Stomach (tissue), 8 donors: ENCODE measurements at regions not wholly inside any gene's neighbourhood (a gene's known extent, or its start where the extent isn't known, plus 50 kb on each side); places are given as distances from the start of the nearest gene placed in this dataset.

Experiments used
- DNase-seq, 2 donors: peaks; one replicate each; pipeline versions ENCODE4 v3.0.0 to v3.0.0-alpha.2; 2013 to 2019
- H3K27ac ChIP-seq, 5 donors: fragments of 200-600 bp in 4 of 5; sonication (generic) in 4 of 5; one replicate each; pipeline ENCODE4 v1.5.1; 2013 to 2019; ENCODE audit warnings: mild to moderate bottlenecking in 1 of 5, moderate library complexity in 1 of 5
- H3K27me3 ChIP-seq, 3 donors: fragments of 200-600 bp; sonication (generic); one replicate each; pipeline ENCODE4 v1.5.1; 2017 to 2019; ENCODE audit warnings: mixed run types in 1 of 3
- H3K36me3 ChIP-seq, 4 donors: fragments of 200-600 bp; sonication (generic); 1 replicate in 3 of 4; 2 replicates in 1 of 4; pipeline ENCODE4 v1.5.1; 2016 to 2019
- H3K4me1 ChIP-seq, 4 donors: fragments of 200-600 bp; sonication (generic); one replicate each; pipeline ENCODE4 v1.5.1; 2016 to 2019
- H3K4me3 ChIP-seq, 4 donors: fragments of 200-600 bp; sonication (generic) in 3 of 4; one replicate each; pipeline ENCODE4 v1.5.1; 2016 to 2019; ENCODE audit warnings: mild to moderate bottlenecking in 1 of 4
- H3K9me3 ChIP-seq, 4 donors: fragments of 200-600 bp; sonication (generic); one replicate each; pipeline ENCODE4 v1.5.1; 2016 to 2019
- CTCF ChIP-seq, 7 experiments: fragments of 450-650 bp in 4 of 7; fragments of 200-600 bp in 3 of 7; sonication (generic) in 3 of 7; IDR thresholded peaks; one replicate each; pipeline ENCODE4 v1.5.1; 2016 to 2019; ENCODE audit warnings: antibody characterized with exemption in 7 of 7, control low read depth in 2 of 7, mild to moderate bottlenecking in 1 of 7
- EP300 ChIP-seq: sonication (generic); formaldehyde crosslinking; IDR thresholded peaks from one replicate; pipeline ENCODE4 v1.6.1; 2017; ENCODE audit warnings: antibody characterized with exemption
- POLR2A ChIP-seq, 4 donors: fragments of 450-650 bp; IDR thresholded peaks; one replicate each; pipeline ENCODE4 v1.6.1; 2016; ENCODE audit warnings: antibody characterized with exemption in 4 of 4, control low read depth in 2 of 4, mild to moderate bottlenecking in 1 of 4, moderate library complexity in 1 of 4
- POLR2AphosphoS5 ChIP-seq, 3 donors: sonication (generic); formaldehyde crosslinking; IDR thresholded peaks; one replicate each; pipeline ENCODE4 v1.6.1; 2016; ENCODE audit warnings: antibody characterized with exemption in 3 of 3
- WGBS, 5 donors: extraction: QIAGEN DNeasy Blood & Tissue Kit in 3 of 5; methylation state at CpG; one replicate each; pipeline versions ENCODE4 v1.1.5 to v1.1.7; 2013 to 2018; 5-methylcytosine and 5-hydroxymethylcytosine counted together
- intact Hi-C: fragments of 100-400 bp; cut with DNase I; formaldehyde crosslinking; loops from one replicate; pipeline ENCODE4 v1.15.1; 2023; ENCODE audit warnings: low total_unique reads
- donor health status: healthy with polysubstance abuse.
- donor health status: Bipolar disorder and iron deficiency.
- donor health status: healthy.

DNA sequence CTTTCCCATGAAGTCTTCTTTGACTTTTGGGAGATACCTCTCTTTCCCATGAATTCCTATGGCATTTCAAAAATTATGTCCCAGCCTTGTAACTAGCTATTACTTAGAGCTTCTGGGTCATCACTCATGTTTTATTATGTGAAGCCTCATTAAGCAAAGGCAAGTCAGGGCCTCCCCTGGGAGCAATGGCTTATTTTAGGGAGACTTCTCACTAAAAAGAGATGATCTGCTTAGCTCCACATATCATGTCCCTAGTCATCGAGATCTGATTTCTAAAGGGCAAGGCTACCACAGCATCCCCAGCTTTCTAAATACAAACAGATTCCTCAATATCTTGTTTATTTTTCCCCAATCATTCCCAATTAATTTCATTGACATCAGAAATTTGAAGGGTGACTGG, 154.0 kb upstream of the MANEA start:
- intact Hi-C loops: no loop called here
- DNase-seq: no peak
- H3K36me3 ChIP-seq: no peaks in the 10 kb centered on the region
- no peak for TF ChIP-seq EP300
- no peaks in the 10 kb centered on the region for H3K4me1 ChIP-seq
- no peak overlapping the region for H3K4me3 ChIP-seq
- peaks cover 0 to 22% (median 18%) of the 10 kb centered on the region in 4 donors for H3K9me3 ChIP-seq
- no peaks in the 10 kb centered on the region for H3K27me3 ChIP-seq
- WGBS, 5 donors: 80 to 95% (median 85%) methylated on average over 1 of the region's 1 CpG
- no peak overlapping the region for H3K27ac ChIP-seq

GRCh38 chr6:95431637-95432228, 145.6 kb upstream of the MANEA start:
- Histone ChIP-seq H3K9me3 (no peaks in the 10 kb centered on the region), H3K27ac (no peak overlapping the region), H3K27me3 (no peaks in the 10 kb centered on the region), H3K36me3 (no peaks in the 10 kb centered on the region), H3K4me3 (no peak overlapping the region), H3K4me1 (no peaks in the 10 kb centered on the region)
- DNase-seq: peak; percentile 61 to 68
- WGBS, 5 donors: 37 to 43% (median 40%) methylated on average over 2 of the region's 2 CpGs
- TF ChIP-seq CTCF (IDR thresholded peaks at IDR 0.05): peak in 5 of 7 experiments; percentile 37 to 76 (median 59)
- no peak for TF ChIP-seq POLR2AphosphoS5 (IDR thresholded peaks at IDR 0.05)
- intact Hi-C loops: no loop called here

DNA sequence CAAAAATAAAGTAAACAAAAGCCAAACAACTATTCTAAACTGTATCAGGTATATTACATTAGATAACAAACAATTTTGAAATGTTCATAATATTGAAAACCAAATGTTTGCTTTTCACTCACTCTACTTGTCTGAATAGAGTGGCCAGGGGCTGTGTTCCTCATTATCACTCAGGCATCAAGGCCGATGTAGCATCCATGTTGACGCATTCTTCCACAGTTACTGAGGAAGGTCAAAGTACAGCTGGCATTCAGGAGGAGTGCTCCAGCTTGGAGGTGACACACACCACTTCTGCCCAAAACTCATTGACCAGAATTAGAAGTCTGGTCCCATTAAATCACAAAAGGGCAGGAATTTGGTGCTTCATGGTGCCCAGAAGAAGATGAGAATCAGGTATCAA, 137.6 kb upstream of the MANEA start:
- TF ChIP-seq POLR2AphosphoS5 (IDR thresholded peaks at IDR 0.05) (no peak), EP300 (no peak), POLR2A (IDR thresholded peaks at IDR 0.05) (no peak), CTCF (IDR thresholded peaks at IDR 0.05) (no peak)
- no peaks in the 10 kb centered on the region for H3K27me3 ChIP-seq
- no peaks in the 10 kb centered on the region for H3K4me1 ChIP-seq
- no peak for DNase-seq
- intact Hi-C loops: no loop called here
- no peak overlapping the region for H3K27ac ChIP-seq
- no peak overlapping the region for H3K4me3 ChIP-seq
- H3K36me3 ChIP-seq: no peaks in the 10 kb centered on the region
- no peaks in the 10 kb centered on the region for H3K9me3 ChIP-seq
- 61 to 80% (median 76%) methylated on average over 2 of the region's 2 CpGs for WGBS, 5 donors

DNA sequence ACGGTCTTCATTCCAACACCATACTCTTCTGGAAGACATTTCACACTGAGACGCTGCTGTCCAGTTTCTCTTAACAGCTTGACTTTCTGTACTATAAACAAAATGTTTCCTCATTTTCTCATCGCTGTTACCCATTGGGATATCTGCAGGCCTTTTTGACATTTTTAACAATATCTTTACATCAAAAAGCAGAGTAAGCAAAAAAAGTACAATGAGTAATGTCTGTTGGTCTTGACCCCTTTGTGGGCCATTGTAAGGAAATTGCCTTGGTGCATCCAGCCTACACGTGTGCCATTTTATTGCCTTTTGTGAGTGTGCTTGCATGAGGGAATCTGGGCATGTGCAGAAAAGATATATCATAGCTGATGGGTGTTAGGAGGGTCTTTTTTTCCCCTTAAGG, 129.1 kb upstream of the MANEA start:
- Histone ChIP-seq H3K9me3 (no peaks in the 10 kb centered on the region), H3K27me3 (no peaks in the 10 kb centered on the region), H3K27ac (no peak overlapping the region), H3K4me3 (no peak overlapping the region), H3K36me3 (no peaks in the 10 kb centered on the region), H3K4me1 (no peaks in the 10 kb centered on the region)
- WGBS, 5 donors: 81 to 89% (median 88%) methylated on average over 4 of the region's 4 CpGs
- no peak for DNase-seq
- intact Hi-C loops: no loop called here
- TF ChIP-seq EP300: no peak
- no peak for TF ChIP-seq POLR2A (IDR thresholded peaks at IDR 0.05)
- TF ChIP-seq POLR2AphosphoS5 (IDR thresholded peaks at IDR 0.05): no peak
- no peak for TF ChIP-seq CTCF (IDR thresholded peaks at IDR 0.05)

DNA sequence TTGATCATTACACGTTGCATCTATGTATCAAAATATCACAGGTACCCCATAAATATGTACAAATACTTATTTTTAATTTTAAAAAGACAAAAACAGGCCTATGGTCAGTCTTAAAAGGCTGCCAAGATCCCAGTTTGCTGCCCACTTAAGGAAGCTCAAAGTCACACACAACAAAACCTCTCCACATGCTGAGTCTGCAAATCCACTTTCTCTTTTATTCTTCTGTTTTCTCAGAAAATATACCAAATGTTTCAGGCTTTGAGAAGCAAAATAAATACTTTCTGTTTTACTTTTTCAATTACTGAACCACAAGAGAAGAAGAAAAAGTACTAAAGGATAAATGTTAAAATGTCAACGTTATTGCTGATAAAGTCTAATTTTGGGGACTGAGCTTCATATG, 107.8 kb upstream of the MANEA start:
- whole genome bisulfite sequencing, 5 donors: 75 to 81% (median 78%) methylated on average over 2 of the region's 2 CpGs
- intact Hi-C loops: no loop called here

More for the DNA sequence above, 107.8 kb upstream of the MANEA start:
- DNase-seq: no peak
- H3K27me3 ChIP-seq: no peaks in the 10 kb centered on the region
- H3K9me3 ChIP-seq: peaks cover 0 to 4% (median 2%) of the 10 kb centered on the region in 4 donors
- TF ChIP-seq POLR2AphosphoS5 (IDR thresholded peaks at IDR 0.05) (no peak), EP300 (no peak), CTCF (IDR thresholded peaks at IDR 0.05) (no peak), POLR2A (IDR thresholded peaks at IDR 0.05) (no peak)
- H3K4me3 ChIP-seq: no peak overlapping the region
- no peaks in the 10 kb centered on the region for H3K4me1 ChIP-seq
- no peaks in the 10 kb centered on the region for H3K36me3 ChIP-seq
- no peak overlapping the region for H3K27ac ChIP-seq
